Stomach (tissue), 8 donors: ENCODE measurements at regions not wholly inside any gene's neighbourhood (a gene's known extent, or its start where the extent isn't known, plus 50 kb on each side); places are given as distances from the start of the nearest gene placed in this dataset.

Experiments
- DNase-seq, 2 donors: peaks; one replicate each; pipeline versions ENCODE4 v3.0.0 to v3.0.0-alpha.2; 2013 to 2019
- H3K27ac ChIP-seq, 5 donors: fragments of 200-600 bp in 4 of 5; sonication (generic) in 4 of 5; one replicate each; pipeline ENCODE4 v1.5.1; 2013 to 2019; ENCODE audit warnings: mild to moderate bottlenecking in 1 of 5, moderate library complexity in 1 of 5
- H3K27me3 ChIP-seq, 3 donors: fragments of 200-600 bp; sonication (generic); one replicate each; pipeline ENCODE4 v1.5.1; 2017 to 2019; ENCODE audit warnings: mixed run types in 1 of 3
- H3K36me3 ChIP-seq, 4 donors: fragments of 200-600 bp; sonication (generic); 1 replicate in 3 of 4; 2 replicates in 1 of 4; pipeline ENCODE4 v1.5.1; 2016 to 2019
- H3K4me1 ChIP-seq, 4 donors: fragments of 200-600 bp; sonication (generic); one replicate each; pipeline ENCODE4 v1.5.1; 2016 to 2019
- H3K4me3 ChIP-seq, 4 donors: fragments of 200-600 bp; sonication (generic) in 3 of 4; one replicate each; pipeline ENCODE4 v1.5.1; 2016 to 2019; ENCODE audit warnings: mild to moderate bottlenecking in 1 of 4
- H3K9me3 ChIP-seq, 4 donors: fragments of 200-600 bp; sonication (generic); one replicate each; pipeline ENCODE4 v1.5.1; 2016 to 2019
- EP300 ChIP-seq: sonication (generic); formaldehyde crosslinking; IDR thresholded peaks from one replicate; pipeline ENCODE4 v1.6.1; 2017; ENCODE audit warnings: antibody characterized with exemption
- POLR2A ChIP-seq, 4 donors: fragments of 450-650 bp; IDR thresholded peaks; one replicate each; pipeline ENCODE4 v1.6.1; 2016; ENCODE audit warnings: antibody characterized with exemption in 4 of 4, control low read depth in 2 of 4, mild to moderate bottlenecking in 1 of 4, moderate library complexity in 1 of 4
- POLR2AphosphoS5 ChIP-seq, 3 donors: sonication (generic); formaldehyde crosslinking; IDR thresholded peaks; one replicate each; pipeline ENCODE4 v1.6.1; 2016; ENCODE audit warnings: antibody characterized with exemption in 3 of 3
- WGBS, 5 donors: extraction: QIAGEN DNeasy Blood & Tissue Kit in 3 of 5; methylation state at CpG; one replicate each; pipeline versions ENCODE4 v1.1.5 to v1.1.7; 2013 to 2018; 5-methylcytosine and 5-hydroxymethylcytosine counted together
- intact Hi-C: fragments of 100-400 bp; cut with DNase I; formaldehyde crosslinking; loops from one replicate; pipeline ENCODE4 v1.15.1; 2023; ENCODE audit warnings: low total_unique reads
- TF ChIP-seq, protein P1 (sequence below), 7 experiments: fragments of 450-650 bp in 4 of 7; fragments of 200-600 bp in 3 of 7; sonication (generic) in 3 of 7; IDR thresholded peaks; one replicate each; pipeline ENCODE4 v1.5.1; 2016 to 2019; ENCODE audit warnings: antibody characterized with exemption in 7 of 7, control low read depth in 2 of 7, mild to moderate bottlenecking in 1 of 7
- donor health status: healthy with polysubstance abuse.
- donor health status: Bipolar disorder and iron deficiency.
- donor health status: healthy.

DNA sequence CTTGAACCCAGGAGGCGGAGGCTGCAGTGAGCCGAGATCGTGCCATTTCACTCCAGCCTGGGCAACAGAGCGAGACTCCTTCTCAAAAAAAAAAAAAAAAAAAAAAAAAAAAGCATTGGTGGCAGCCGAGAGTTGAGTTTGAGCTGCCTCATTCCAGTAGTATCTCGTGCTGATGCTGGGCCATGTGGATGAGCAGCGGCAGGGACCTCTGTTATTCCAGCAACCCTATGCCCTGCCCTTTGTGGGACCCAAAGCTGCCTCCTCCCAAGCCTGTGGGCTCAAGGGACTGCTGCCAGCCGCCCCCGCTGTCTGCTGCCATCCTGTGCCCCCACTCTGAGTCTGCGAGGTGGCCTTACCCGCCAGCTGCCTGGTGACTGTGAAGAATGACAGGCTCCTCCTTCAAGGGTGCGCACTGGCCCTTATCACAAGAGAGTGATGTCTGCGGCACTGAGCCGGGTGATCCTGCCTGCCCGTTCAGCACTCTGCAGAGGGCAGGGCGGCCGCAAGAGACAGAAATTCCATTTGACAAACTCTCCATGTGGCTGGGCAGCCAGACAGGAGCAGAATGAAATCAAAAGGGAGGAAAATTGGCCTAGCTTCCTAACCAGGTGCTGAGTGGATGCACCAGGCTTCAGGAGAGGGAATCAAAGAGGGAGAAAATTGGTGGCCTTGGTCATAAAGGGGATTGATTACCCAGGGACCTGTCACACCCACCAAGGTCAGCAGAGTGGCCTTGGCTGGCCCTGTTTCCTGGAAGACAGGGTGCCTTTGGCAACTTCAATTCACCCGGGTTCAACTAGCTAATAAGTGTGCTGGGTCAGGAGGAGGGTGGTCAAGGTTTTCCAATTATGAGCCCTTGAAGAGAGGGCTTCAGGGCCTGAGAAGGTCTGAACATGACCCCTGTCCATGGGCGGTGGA lies 65.3 kb upstream of the ZMIZ1 start:
- TF ChIP-seq POLR2A (IDR thresholded peaks at IDR 0.05) (no peak), POLR2AphosphoS5 (IDR thresholded peaks at IDR 0.05) (peak in 1 of 3 donors; percentile 7)
- intact Hi-C loops, result no loop called here
- peak; percentile 56 to 69 for DNase-seq
- Histone ChIP-seq H3K4me1 (peaks cover 0 to 9% (median 4%) of the 10 kb centered on the region in 4 donors), H3K9me3 (no peaks in the 10 kb centered on the region), H3K27me3 (no peaks in the 10 kb centered on the region), H3K27ac (no peak overlapping the region), H3K36me3 (no peaks in the 10 kb centered on the region), H3K4me3 (no peak overlapping the region)
- WGBS, 5 donors, result 56 to 69% (median 65%) methylated on average over 17 to 19 of the region's 19 CpGs

GRCh38 chr10:79004311-79004710 lies 64.5 kb upstream of the ZMIZ1 start:
- Histone ChIP-seq H3K4me1 (peaks cover 0 to 9% (median 4%) of the 10 kb centered on the region in 4 donors), H3K27me3 (no peaks in the 10 kb centered on the region), H3K27ac (no peak overlapping the region), H3K4me3 (no peak overlapping the region), H3K36me3 (no peaks in the 10 kb centered on the region), H3K9me3 (no peaks in the 10 kb centered on the region)
- intact Hi-C loops, result no loop called here
- TF ChIP-seq, protein P1, sequence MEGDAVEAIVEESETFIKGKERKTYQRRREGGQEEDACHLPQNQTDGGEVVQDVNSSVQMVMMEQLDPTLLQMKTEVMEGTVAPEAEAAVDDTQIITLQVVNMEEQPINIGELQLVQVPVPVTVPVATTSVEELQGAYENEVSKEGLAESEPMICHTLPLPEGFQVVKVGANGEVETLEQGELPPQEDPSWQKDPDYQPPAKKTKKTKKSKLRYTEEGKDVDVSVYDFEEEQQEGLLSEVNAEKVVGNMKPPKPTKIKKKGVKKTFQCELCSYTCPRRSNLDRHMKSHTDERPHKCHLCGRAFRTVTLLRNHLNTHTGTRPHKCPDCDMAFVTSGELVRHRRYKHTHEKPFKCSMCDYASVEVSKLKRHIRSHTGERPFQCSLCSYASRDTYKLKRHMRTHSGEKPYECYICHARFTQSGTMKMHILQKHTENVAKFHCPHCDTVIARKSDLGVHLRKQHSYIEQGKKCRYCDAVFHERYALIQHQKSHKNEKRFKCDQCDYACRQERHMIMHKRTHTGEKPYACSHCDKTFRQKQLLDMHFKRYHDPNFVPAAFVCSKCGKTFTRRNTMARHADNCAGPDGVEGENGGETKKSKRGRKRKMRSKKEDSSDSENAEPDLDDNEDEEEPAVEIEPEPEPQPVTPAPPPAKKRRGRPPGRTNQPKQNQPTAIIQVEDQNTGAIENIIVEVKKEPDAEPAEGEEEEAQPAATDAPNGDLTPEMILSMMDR (IDR thresholded peaks at IDR 0.05), result no peak
- no peak for TF ChIP-seq POLR2A (IDR thresholded peaks at IDR 0.05)
- TF ChIP-seq EP300, result no peak
- no peak for TF ChIP-seq POLR2AphosphoS5 (IDR thresholded peaks at IDR 0.05)
- WGBS, 5 donors, result 69 to 95% (median 87%) methylated on average over 5 of the region's 5 CpGs
- no peak for DNase-seq

DNA sequence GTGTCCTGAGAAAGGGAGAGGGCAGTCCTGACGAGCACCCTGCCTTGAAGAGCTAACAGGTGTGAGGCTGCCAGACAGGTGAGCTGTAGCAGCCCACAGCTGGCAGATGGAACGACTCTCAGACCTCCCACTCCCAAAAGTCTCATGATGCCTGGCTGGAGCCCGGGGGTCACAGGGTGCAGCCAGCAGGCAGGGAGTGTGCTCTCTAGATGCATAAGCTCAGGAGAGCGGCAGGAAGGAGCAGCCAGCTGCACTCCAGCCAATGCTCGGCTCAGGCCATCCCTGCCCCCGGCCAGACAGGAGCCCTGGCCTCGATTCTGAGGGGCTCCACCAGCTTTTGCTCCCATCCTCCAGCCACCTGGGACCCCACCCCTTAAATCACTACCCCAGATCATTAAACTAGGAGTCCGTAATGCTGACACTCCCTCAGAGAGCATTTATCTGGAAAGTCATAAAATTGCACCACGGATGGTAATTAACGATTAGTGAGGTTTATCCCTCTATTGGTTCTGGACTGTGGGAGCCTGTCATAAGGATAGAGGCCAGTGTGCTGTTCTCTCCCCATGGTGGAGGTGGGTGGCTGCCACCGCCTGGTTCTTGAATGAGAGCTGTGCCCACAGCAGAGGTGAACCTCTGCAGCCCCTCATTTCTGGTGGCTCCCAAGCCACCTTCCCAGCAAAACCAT lies 63.5 kb upstream of the ZMIZ1 start:
- intact Hi-C loops, result no loop called here
- TF ChIP-seq POLR2A (IDR thresholded peaks at IDR 0.05), result no peak
- TF ChIP-seq, protein P1 (IDR thresholded peaks at IDR 0.05), result no peak
- no peak overlapping the region for H3K4me3 ChIP-seq
- 65 to 90% (median 80%) methylated on average over 7 to 11 of the region's 11 CpGs for WGBS, 5 donors
- no peaks in the 10 kb centered on the region for H3K36me3 ChIP-seq
- H3K4me1 ChIP-seq, result peaks cover 0 to 9% (median 4%) of the 10 kb centered on the region in 4 donors
- no peak overlapping the region for H3K27ac ChIP-seq
- H3K27me3 ChIP-seq, result no peaks in the 10 kb centered on the region
- H3K9me3 ChIP-seq, result no peaks in the 10 kb centered on the region
- DNase-seq, result no peak

- intact Hi-C loops, result no loop called here
- no peaks in the 10 kb centered on the region for H3K27me3 ChIP-seq
- no peak for DNase-seq
- no peak for TF ChIP-seq EP300
- no peak for TF ChIP-seq POLR2A (IDR thresholded peaks at IDR 0.05)
- no peak for TF ChIP-seq POLR2AphosphoS5 (IDR thresholded peaks at IDR 0.05)
- TF ChIP-seq, protein P1 (IDR thresholded peaks at IDR 0.05), result no peak
- H3K9me3 ChIP-seq, result no peaks in the 10 kb centered on the region
- H3K27ac ChIP-seq, result no peak overlapping the region
- 91 to 95% (median 94%) methylated on average over 8 of the region's 8 CpGs for WGBS, 5 donors
- peaks cover 0 to 9% (median 4%) of the 10 kb centered on the region in 4 donors for H3K4me1 ChIP-seq
- H3K36me3 ChIP-seq, result no peaks in the 10 kb centered on the region
- no peak overlapping the region for H3K4me3 ChIP-seq
These were observed 61.7 kb upstream of the ZMIZ1 start for GRCh38 chr10:79007018-79007417.
